HCT116 (cell line): ENCODE measurements at regions not wholly inside any gene's neighbourhood (a gene's known extent, or its start where the extent isn't known, plus 50 kb on each side); places are given as distances from the start of the nearest gene placed in this dataset.

Source experiments
- ELF1 ChIP-seq: IDR thresholded peaks from 2 replicates; pipeline ENCODE4 v1.6.1; 2012; ENCODE audit warnings: low read depth, borderline replicate concordance
- EZH2phosphoT487 ChIP-seq: fragments of 200-600 bp; IDR thresholded peaks from 2 replicates; pipeline ENCODE4 v1.6.1; 2018; ENCODE audit warnings: antibody characterized with exemption, borderline replicate concordance
- FOSL1 ChIP-seq: IDR thresholded peaks from 2 replicates; pipeline ENCODE4 v1.6.1; 2012; ENCODE audit warnings: low read depth
- JUND ChIP-seq: IDR thresholded peaks from 2 replicates; pipeline ENCODE4 v1.6.1; 2012
- POLR2A ChIP-seq: IDR thresholded peaks from 2 replicates; pipeline ENCODE4 v1.7.0; 2011; ENCODE audit warnings: borderline replicate concordance; ENCODE audit not compliant: insufficient read depth, insufficient read length; ENCODE audit errors: extremely low read depth
- ZFX ChIP-seq: fragments of 450-650 bp; IDR thresholded peaks from 2 replicates; pipeline ENCODE4 v1.6.1; 2017
- TF ChIP-seq, protein P1 (sequence below): IDR thresholded peaks from 2 replicates; pipeline ENCODE4 v1.6.1; 2012
- TF ChIP-seq, protein P2 (sequence below), 3 experiments: fragments of 200-600 bp in 1 of 3; sonication (generic) in 1 of 3; IDR thresholded peaks in 2 of 3; conservative IDR thresholded peaks in 1 of 3; 2 replicates each; pipeline ENCODE4 v1.5.1; 2012 to 2017; ENCODE audit warnings: low read depth in 2 of 3, low read length in 2 of 3, antibody characterized with exemption in 1 of 3, borderline replicate concordance in 1 of 3, control low read depth in 1 of 3, mild to moderate bottlenecking in 1 of 3, mixed read lengths in 1 of 3, mixed run types in 1 of 3, moderate library complexity in 1 of 3; ENCODE audit not compliant: insufficient read depth in 1 of 3
- TF ChIP-seq, protein P3 (sequence below): IDR thresholded peaks from 2 replicates; pipeline ENCODE4 v1.6.1; 2012

DNA sequence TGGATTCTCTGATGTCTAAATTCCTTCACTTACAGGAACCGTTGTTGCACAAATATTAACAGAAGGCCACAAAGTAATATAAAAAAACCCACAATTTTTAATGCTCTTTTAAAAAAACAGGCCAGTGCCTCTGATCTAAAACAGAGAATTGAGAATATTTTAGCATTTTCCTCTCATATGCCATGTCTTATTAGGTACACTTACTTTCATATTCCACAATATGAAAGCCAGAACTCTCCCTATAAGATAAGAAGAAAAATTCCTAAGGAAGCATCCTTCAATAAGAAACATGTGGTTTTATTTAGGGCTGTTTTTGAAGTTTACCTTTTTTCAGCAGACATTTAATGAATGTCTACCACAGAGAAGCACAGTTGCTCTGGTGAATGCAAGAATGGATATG lies 214.5 kb downstream of the FAT3 start:
- no peak for TF ChIP-seq POLR2A
- no peak for TF ChIP-seq EZH2phosphoT487
- no peak for TF ChIP-seq ZFX
- no peak for TF ChIP-seq ELF1
- no peak for TF ChIP-seq JUND
- TF ChIP-seq, protein P1, sequence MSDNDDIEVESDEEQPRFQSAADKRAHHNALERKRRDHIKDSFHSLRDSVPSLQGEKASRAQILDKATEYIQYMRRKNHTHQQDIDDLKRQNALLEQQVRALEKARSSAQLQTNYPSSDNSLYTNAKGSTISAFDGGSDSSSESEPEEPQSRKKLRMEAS = no peak
- TF ChIP-seq, protein P2, sequence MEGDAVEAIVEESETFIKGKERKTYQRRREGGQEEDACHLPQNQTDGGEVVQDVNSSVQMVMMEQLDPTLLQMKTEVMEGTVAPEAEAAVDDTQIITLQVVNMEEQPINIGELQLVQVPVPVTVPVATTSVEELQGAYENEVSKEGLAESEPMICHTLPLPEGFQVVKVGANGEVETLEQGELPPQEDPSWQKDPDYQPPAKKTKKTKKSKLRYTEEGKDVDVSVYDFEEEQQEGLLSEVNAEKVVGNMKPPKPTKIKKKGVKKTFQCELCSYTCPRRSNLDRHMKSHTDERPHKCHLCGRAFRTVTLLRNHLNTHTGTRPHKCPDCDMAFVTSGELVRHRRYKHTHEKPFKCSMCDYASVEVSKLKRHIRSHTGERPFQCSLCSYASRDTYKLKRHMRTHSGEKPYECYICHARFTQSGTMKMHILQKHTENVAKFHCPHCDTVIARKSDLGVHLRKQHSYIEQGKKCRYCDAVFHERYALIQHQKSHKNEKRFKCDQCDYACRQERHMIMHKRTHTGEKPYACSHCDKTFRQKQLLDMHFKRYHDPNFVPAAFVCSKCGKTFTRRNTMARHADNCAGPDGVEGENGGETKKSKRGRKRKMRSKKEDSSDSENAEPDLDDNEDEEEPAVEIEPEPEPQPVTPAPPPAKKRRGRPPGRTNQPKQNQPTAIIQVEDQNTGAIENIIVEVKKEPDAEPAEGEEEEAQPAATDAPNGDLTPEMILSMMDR (IDR thresholded peaks at IDR 0.05 in 2 of 3, conservative IDR thresholded peaks at IDR 0.05 in 1 of 3; ENCODE audit: borderline replicate concordance in 1 of 3, insufficient read depth in 1 of 3, low read depth in 2 of 3, low read length in 2 of 3) = no peak
- TF ChIP-seq FOSL1 = no peak
- TF ChIP-seq, protein P3, sequence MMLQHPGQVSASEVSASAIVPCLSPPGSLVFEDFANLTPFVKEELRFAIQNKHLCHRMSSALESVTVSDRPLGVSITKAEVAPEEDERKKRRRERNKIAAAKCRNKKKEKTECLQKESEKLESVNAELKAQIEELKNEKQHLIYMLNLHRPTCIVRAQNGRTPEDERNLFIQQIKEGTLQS = no peak
